Astrocyte (in vitro differentiated cells and primary cell): ENCODE measurements at regions not wholly inside any gene's neighbourhood (a gene's known extent, or its start where the extent isn't known, plus 50 kb on each side); places are given as distances from the start of the nearest gene placed in this dataset.

Experiments used
- DNase-seq: peaks from one replicate; pipeline ENCODE4 v3.0.0-alpha.2; 2010; ENCODE audit warnings: low read depth
- FAIRE-seq: peaks from 2 replicates; lab custom pipeline; 2011; peaks lifted over from hg19 to GRCh38; lab: Jason Lieb, UNC
- H2AFZ ChIP-seq: 2 replicates; pipeline ENCODE4 v1.6.0; 2012; ENCODE audit warnings: low read depth, low read length, inconsistent platforms
- H3K27ac ChIP-seq: 2 replicates; pipeline ENCODE4 v1.5.1; 2011; ENCODE audit warnings: low read depth, low read length, inconsistent platforms
- H3K27me3 ChIP-seq: 2 replicates; pipeline ENCODE4 v1.6.0; 2011; ENCODE audit warnings: low read length, inconsistent platforms; ENCODE audit not compliant: insufficient read depth
- H3K36me3 ChIP-seq: 2 replicates; pipeline ENCODE4 v1.5.1; 2011; ENCODE audit warnings: low read length, inconsistent platforms; ENCODE audit not compliant: insufficient read depth
- H3K4me1 ChIP-seq: 2 replicates; pipeline ENCODE4 v1.5.1; 2011; ENCODE audit warnings: low read length, inconsistent platforms; ENCODE audit not compliant: insufficient read depth
- H3K4me2 ChIP-seq: 2 replicates; pipeline ENCODE4 v1.6.0; 2012; ENCODE audit warnings: low read length, inconsistent platforms
- H3K4me3 ChIP-seq: 2 replicates; pipeline ENCODE4 v1.5.1; 2011; ENCODE audit warnings: low read depth, mild to moderate bottlenecking, low read length, inconsistent platforms; ENCODE audit not compliant: insufficient read depth
- H3K79me2 ChIP-seq: 2 replicates; pipeline ENCODE4 v1.6.0; 2012; ENCODE audit warnings: mild to moderate bottlenecking, low read length, inconsistent platforms; ENCODE audit not compliant: insufficient read depth
- H3K9ac ChIP-seq: 2 replicates; pipeline ENCODE4 v1.6.0; 2012; ENCODE audit warnings: mild to moderate bottlenecking, low read length, inconsistent platforms
- H3K9me3 ChIP-seq: 2 replicates; pipeline ENCODE4 v1.5.1; 2012; ENCODE audit warnings: low read depth, mild to moderate bottlenecking, low read length, inconsistent platforms; ENCODE audit not compliant: insufficient read depth
- H4K20me1 ChIP-seq: 2 replicates; pipeline ENCODE4 v1.6.0; 2012; ENCODE audit warnings: low read length, inconsistent platforms; ENCODE audit not compliant: insufficient read depth
- H3K27ac Mint-ChIP-seq: one replicate; pipeline ENCODE4 v1.8.0; 2021; ENCODE audit warnings: mild to moderate bottlenecking, mixed read lengths; ENCODE audit not compliant: unreplicated experiment
- H3K27me3 Mint-ChIP-seq: one replicate; pipeline ENCODE4 v1.8.0; 2021; ENCODE audit warnings: low read depth, mixed read lengths; ENCODE audit not compliant: unreplicated experiment
- H3K36me3 Mint-ChIP-seq: one replicate; pipeline ENCODE4 v1.8.0; 2021; ENCODE audit warnings: low read depth, mixed read lengths; ENCODE audit not compliant: unreplicated experiment
- H3K4me1 Mint-ChIP-seq: one replicate; pipeline ENCODE4 v1.8.0; 2021; ENCODE audit warnings: low read depth, mixed read lengths; ENCODE audit not compliant: unreplicated experiment
- H3K4me3 Mint-ChIP-seq: one replicate; pipeline ENCODE4 v1.8.0; 2021; ENCODE audit warnings: mild to moderate bottlenecking, moderate library complexity, mixed read lengths; ENCODE audit not compliant: unreplicated experiment
- H3K9me3 Mint-ChIP-seq: one replicate; pipeline ENCODE4 v1.8.0; 2021; ENCODE audit warnings: mild to moderate bottlenecking, mixed read lengths; ENCODE audit not compliant: unreplicated experiment
- EZH2 ChIP-seq: IDR thresholded peaks from 2 replicates; pipeline ENCODE4 v1.6.1; 2012; ENCODE audit warnings: mild to moderate bottlenecking, low read length, inconsistent platforms; ENCODE audit not compliant: insufficient read depth
- TF ChIP-seq, protein P1 (sequence below): IDR thresholded peaks from 2 replicates; pipeline ENCODE4 v1.5.1; 2011; ENCODE audit warnings: low read depth, mild to moderate bottlenecking, inconsistent platforms, low read length, moderate library complexity; ENCODE audit not compliant: insufficient read depth

DNA sequence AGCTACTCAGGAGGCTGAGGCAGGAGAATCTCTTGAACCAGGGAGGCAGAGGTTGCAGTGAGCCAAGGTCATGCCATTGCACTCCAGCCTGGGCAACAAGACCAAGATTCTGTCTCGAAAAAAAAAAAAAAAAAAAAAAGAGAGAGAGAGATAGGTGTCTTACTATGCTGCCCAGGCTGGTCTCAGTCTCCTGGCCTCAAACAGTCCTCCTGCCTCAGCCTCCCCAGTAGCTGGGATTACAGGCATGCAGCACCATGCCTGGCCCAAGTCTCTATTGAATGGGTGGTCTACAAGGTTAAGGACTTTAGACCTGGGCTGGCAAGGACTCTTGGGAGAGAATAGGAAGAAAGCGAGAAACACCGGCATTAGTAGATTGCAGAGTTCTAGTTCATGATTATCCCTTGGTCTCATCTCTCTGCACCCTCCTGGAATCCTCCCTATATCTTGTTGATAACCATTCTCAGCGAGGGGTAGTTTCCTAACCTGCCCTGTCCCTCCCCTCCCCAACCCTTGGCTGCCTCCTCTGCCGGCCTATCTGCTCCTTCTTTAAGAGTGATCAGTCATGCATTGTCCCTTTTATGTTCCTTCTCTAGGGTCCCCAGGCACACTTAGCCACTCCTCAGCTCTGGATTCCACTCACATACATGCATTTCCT lies 128.1 kb upstream of the MAP1LC3B2 start:
- no peak overlapping the region for H3K4me3 ChIP-seq
- H3K36me3 ChIP-seq = no peaks in the 10 kb centered on the region
- H3K9me3 Mint-ChIP-seq = no peaks in the 10 kb centered on the region
- no peak overlapping the region for H3K4me2 ChIP-seq
- H2AFZ ChIP-seq = no peak overlapping the region
- no peak overlapping the region for H3K27ac ChIP-seq
- FAIRE-seq = no peak
- no peak overlapping the region for H3K9ac ChIP-seq
- H3K27ac Mint-ChIP-seq = no peak overlapping the region
- no peaks in the 10 kb centered on the region for H3K27me3 Mint-ChIP-seq
- H3K4me1 ChIP-seq = peaks cover 27% of the 10 kb centered on the region
- no peaks in the 10 kb centered on the region for H3K36me3 Mint-ChIP-seq
- no peaks in the 10 kb centered on the region for H3K79me2 ChIP-seq
- DNase-seq = no peak
- H3K27me3 ChIP-seq = no peaks in the 10 kb centered on the region
- H3K9me3 ChIP-seq = peaks cover 2% of the 10 kb centered on the region
- H4K20me1 ChIP-seq = no peaks in the 10 kb centered on the region
- no peak for TF ChIP-seq EZH2
- TF ChIP-seq, protein P1, sequence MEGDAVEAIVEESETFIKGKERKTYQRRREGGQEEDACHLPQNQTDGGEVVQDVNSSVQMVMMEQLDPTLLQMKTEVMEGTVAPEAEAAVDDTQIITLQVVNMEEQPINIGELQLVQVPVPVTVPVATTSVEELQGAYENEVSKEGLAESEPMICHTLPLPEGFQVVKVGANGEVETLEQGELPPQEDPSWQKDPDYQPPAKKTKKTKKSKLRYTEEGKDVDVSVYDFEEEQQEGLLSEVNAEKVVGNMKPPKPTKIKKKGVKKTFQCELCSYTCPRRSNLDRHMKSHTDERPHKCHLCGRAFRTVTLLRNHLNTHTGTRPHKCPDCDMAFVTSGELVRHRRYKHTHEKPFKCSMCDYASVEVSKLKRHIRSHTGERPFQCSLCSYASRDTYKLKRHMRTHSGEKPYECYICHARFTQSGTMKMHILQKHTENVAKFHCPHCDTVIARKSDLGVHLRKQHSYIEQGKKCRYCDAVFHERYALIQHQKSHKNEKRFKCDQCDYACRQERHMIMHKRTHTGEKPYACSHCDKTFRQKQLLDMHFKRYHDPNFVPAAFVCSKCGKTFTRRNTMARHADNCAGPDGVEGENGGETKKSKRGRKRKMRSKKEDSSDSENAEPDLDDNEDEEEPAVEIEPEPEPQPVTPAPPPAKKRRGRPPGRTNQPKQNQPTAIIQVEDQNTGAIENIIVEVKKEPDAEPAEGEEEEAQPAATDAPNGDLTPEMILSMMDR = no peak
- H3K4me1 Mint-ChIP-seq = peaks cover 36% of the 10 kb centered on the region
- no peak overlapping the region for H3K4me3 Mint-ChIP-seq

DNA sequence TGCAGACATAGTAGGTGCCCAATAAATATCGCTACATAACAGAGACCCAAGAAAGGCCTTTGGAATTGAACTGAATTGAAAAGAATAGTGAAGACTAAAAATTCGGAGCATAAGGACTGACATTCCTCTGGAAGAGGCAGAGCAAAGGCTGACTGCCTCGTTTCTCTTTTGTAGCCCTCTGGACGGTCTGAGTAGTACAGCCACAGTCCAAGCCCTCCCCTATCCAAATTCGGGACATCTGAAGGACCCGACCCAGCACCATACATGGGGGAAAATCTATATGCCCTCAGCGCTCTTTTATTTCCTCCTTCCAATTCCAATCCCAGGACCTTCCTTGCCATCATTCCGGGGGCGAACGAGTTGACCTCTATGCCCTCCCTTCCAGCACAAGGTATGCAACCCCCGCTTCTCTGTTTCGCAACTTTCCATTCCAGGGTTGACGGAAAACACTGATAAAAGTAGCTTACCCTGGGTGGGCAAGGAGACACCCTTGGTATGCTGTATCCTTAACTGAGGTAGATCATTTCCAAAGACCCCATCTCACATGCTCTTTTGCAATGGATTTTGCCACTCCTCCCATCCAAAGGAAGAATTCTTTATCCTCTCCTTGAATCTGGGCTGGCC lies 127.4 kb upstream of the MAP1LC3B2 start:
- no peak for TF ChIP-seq EZH2
- TF ChIP-seq, protein P1 = no peak
- Histone ChIP-seq H3K4me1 (peaks cover 22% of the 10 kb centered on the region), H3K27ac (no peak overlapping the region), H3K79me2 (no peaks in the 10 kb centered on the region), H4K20me1 (no peaks in the 10 kb centered on the region), H3K9me3 (peaks cover 2% of the 10 kb centered on the region), H2AFZ (no peak overlapping the region), H3K36me3 (no peaks in the 10 kb centered on the region), H3K9ac (no peak overlapping the region), H3K4me2 (no peak overlapping the region), H3K27me3 (no peaks in the 10 kb centered on the region), H3K4me3 (no peak overlapping the region)
- peaks cover 31% of the 10 kb centered on the region for H3K4me1 Mint-ChIP-seq
- no peaks in the 10 kb centered on the region for H3K36me3 Mint-ChIP-seq
- H3K4me3 Mint-ChIP-seq = no peak overlapping the region
- H3K27ac Mint-ChIP-seq = no peak overlapping the region
- no peak for DNase-seq
- no peaks in the 10 kb centered on the region for H3K27me3 Mint-ChIP-seq
- no peaks in the 10 kb centered on the region for H3K9me3 Mint-ChIP-seq
- FAIRE-seq = no peak

- DNase-seq = no peak
- H3K4me2 ChIP-seq = no peak overlapping the region
- H3K9me3 Mint-ChIP-seq = no peaks in the 10 kb centered on the region
- no peak overlapping the region for H3K4me3 Mint-ChIP-seq
- H3K9ac ChIP-seq = no peak overlapping the region
- no peak overlapping the region for H3K4me3 ChIP-seq
- peaks cover 2% of the 10 kb centered on the region for H3K9me3 ChIP-seq
- H3K36me3 ChIP-seq = no peaks in the 10 kb centered on the region
- H3K27ac ChIP-seq = no peak overlapping the region
- H3K27me3 Mint-ChIP-seq = no peaks in the 10 kb centered on the region
- no peak overlapping the region for H2AFZ ChIP-seq
- TF ChIP-seq EZH2 = no peak
- TF ChIP-seq, protein P1 = no peak
- no peaks in the 10 kb centered on the region for H3K79me2 ChIP-seq
- H3K4me1 Mint-ChIP-seq = peaks cover 26% of the 10 kb centered on the region
- FAIRE-seq = no peak
- H4K20me1 ChIP-seq = no peaks in the 10 kb centered on the region
- no peaks in the 10 kb centered on the region for H3K36me3 Mint-ChIP-seq
- peaks cover 17% of the 10 kb centered on the region for H3K4me1 ChIP-seq
- no peak overlapping the region for H3K27ac Mint-ChIP-seq
- H3K27me3 ChIP-seq = no peaks in the 10 kb centered on the region
Measured at GRCh38 chr12:116432314-116432750, 126.8 kb upstream of the MAP1LC3B2 start.
